GM12891 (cell line): ENCODE measurements at regions not wholly inside any gene's neighbourhood (a gene's known extent, or its start where the extent isn't known, plus 50 kb on each side); places are given as distances from the start of the nearest gene placed in this dataset.

ENCODE experiments used
- PAX5 ChIP-seq: IDR thresholded peaks from 2 replicates; pipeline ENCODE4 v1.6.1; 2011; ENCODE audit warnings: low read length, moderate library complexity, mild to moderate bottlenecking; ENCODE audit not compliant: insufficient read depth, severe bottlenecking
- POLR2A ChIP-seq: IDR thresholded peaks from 2 replicates; pipeline ENCODE4 v1.6.1; 2011; ENCODE audit warnings: low read depth, low read length, control low read depth
- POLR2AphosphoS5 ChIP-seq: IDR thresholded peaks from 2 replicates; pipeline ENCODE4 v1.6.1; 2011; ENCODE audit warnings: low read depth, low read length, control low read depth
- SPI1 ChIP-seq: IDR thresholded peaks from 2 replicates; pipeline ENCODE4 v1.6.1; 2011; ENCODE audit warnings: low read depth, low read length, control low read depth
- TAF1 ChIP-seq: IDR thresholded peaks from 2 replicates; pipeline ENCODE4 v1.6.1; 2011; ENCODE audit warnings: low read depth, low read length, control low read depth

DNA sequence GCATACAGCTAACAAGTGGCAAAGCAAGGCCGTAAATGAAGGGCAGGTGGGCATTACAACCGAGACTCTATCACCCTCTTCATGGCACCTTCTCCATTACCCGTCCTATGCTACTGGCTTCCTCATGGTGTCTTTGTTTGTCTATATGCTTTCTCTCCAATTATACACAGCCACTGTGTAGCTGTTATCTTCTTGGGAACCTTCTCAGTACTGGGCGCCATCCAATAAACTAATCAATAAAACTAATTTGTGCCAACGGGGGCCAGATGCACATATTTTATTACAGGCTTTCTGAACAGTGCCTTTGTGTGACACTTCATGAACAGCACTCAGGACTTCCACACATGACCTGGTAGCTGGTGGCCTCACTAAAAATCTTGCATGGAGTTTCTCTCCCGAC lies 149.8 kb upstream of the PCSK2 start:
- TF ChIP-seq POLR2A (no peak), POLR2AphosphoS5 (no peak), TAF1 (no peak), SPI1 (no peak), PAX5 (no peak)
